ENCODE measurements at regions not wholly inside any gene's neighbourhood (a gene's known extent, or its start where the extent isn't known, plus 50 kb on each side); places are given as distances from the start of the nearest gene placed in this dataset.

DNA sequence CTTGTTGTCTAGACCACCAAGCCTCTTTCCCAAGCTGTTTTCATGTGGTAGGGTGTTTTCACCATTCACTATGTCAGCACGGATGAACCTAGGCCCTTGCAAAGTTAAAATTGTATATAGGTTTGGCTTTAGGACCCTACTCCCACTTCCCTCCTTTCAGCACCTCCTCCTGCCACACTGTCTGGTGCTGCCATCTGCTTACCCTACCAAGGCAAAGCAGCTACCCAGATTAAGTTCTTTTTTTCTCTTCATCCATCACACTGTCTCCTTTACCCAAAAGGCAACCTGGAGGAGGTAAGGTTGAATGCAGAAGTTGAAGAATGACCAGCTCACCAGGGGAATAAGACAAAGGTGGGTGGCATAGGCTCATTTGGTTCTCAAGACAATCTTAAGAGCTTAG, 184.0 kb downstream of the CDC5L start:
- intact Hi-C loops (cut with DNase I) = no loop called here
- no peaks in the 10 kb centered on the region for H3K27me3 ChIP-seq
- H3K36me3 ChIP-seq = no peaks in the 10 kb centered on the region
- 93 to 100% methylated on average over 1 of the region's 1 CpG for WGBS, 2 donors
- H3K27ac ChIP-seq = no peak overlapping the region
- H3K4me1 ChIP-seq = peaks cover 0 to 4% of the 10 kb centered on the region in 2 donors
- TF ChIP-seq, protein P1, sequence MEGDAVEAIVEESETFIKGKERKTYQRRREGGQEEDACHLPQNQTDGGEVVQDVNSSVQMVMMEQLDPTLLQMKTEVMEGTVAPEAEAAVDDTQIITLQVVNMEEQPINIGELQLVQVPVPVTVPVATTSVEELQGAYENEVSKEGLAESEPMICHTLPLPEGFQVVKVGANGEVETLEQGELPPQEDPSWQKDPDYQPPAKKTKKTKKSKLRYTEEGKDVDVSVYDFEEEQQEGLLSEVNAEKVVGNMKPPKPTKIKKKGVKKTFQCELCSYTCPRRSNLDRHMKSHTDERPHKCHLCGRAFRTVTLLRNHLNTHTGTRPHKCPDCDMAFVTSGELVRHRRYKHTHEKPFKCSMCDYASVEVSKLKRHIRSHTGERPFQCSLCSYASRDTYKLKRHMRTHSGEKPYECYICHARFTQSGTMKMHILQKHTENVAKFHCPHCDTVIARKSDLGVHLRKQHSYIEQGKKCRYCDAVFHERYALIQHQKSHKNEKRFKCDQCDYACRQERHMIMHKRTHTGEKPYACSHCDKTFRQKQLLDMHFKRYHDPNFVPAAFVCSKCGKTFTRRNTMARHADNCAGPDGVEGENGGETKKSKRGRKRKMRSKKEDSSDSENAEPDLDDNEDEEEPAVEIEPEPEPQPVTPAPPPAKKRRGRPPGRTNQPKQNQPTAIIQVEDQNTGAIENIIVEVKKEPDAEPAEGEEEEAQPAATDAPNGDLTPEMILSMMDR (IDR thresholded peaks at IDR 0.05) = no peak
- no peak for TF ChIP-seq POLR2A (IDR thresholded peaks at IDR 0.05)
- H3K9me3 ChIP-seq = no peaks in the 10 kb centered on the region
- no peak overlapping the region for H3K4me3 ChIP-seq (replicated peaks in 1 of 3)
- DNase-seq = no peak

DNA sequence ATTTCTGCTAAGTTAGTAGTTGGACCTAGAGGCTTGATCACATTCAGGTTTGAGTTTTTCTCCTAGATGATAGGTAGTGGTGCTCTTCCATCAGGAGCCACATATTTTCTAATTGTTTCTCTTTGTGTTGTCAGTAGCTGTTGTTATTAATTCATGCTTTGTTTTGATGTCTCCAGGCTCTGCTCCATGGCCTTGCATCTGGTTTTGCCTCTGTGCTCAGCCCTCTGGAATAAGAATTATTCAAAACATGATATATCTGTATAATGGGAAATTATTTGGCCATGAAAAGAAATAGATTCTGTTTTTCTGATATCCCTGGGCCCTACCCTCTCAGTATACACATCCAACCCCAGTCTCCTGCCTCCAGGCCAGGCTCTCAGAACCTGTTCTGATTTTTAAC, 184.8 kb downstream of the CDC5L start:
- intact Hi-C loops (cut with DNase I) = no loop called here
- Histone ChIP-seq H3K36me3 (no peaks in the 10 kb centered on the region), H3K9me3 (no peaks in the 10 kb centered on the region), H3K4me1 (peaks cover 0 to 4% of the 10 kb centered on the region in 2 donors), H3K4me3 (replicated peaks in 1 of 3) (no peak overlapping the region), H3K27me3 (no peaks in the 10 kb centered on the region), H3K27ac (no peak overlapping the region)
- TF ChIP-seq, protein P1 (IDR thresholded peaks at IDR 0.05) = no peak
- TF ChIP-seq POLR2A (IDR thresholded peaks at IDR 0.05) = no peak
- DNase-seq = no peak

DNA sequence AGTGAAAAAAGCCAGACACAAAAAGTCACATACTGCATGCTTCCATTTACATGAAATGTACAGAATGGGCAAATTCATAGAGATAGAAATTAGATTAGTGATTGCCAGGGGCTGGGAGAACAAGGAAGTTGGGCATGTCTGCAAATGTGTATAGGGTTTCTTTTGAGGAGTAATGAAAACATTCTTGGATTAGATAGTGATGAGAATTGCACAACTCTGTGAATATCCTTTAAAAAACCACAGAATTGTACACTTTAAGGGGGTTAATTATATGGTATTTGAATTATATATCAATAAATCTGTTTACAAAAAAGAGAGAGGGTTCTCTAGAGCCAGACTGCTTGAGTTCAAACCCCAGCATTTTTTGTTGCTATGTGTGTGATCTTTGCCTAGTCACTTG, 188.1 kb downstream of the CDC5L start:
- Histone ChIP-seq H3K36me3 (no peaks in the 10 kb centered on the region), H3K4me1 (peaks cover 7 to 9% of the 10 kb centered on the region in 2 donors), H3K4me3 (replicated peaks in 1 of 3) (no peak overlapping the region), H3K27ac (no peak overlapping the region), H3K9me3 (no peaks in the 10 kb centered on the region), H3K27me3 (no peaks in the 10 kb centered on the region)
- intact Hi-C loops (cut with DNase I) = no loop called here
- no peak for DNase-seq
- no peak for TF ChIP-seq POLR2A (IDR thresholded peaks at IDR 0.05)
- TF ChIP-seq, protein P1 (IDR thresholded peaks at IDR 0.05) = no peak

DNA sequence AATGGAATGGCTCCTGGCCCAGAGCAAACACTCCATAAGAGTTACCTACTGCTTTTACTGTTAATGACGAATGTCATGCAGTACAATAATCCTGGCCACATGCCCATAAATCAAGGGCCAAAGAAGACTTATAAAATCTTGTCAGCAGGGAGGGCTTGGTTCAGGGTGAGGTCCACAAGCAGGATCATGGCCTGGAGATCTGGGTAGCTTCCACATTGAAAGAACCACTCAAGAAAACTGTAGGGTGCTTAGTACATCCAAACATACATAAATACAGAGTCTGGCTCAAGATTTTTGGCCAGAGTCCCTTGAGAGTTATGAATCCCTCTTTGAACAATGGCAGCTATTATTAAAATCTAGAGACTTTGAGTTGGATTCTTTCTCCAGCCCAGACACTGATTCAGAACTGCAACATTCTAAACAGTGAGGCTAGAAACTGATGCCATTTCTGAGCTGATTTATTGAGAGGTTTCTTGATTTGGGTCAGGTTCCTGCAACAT, 188.7 kb downstream of the CDC5L start:
- DNase-seq = no peak
- 75 to 85% methylated on average over 1 of the region's 1 CpG for WGBS, 2 donors
- H3K27me3 ChIP-seq = no peaks in the 10 kb centered on the region
- no peak overlapping the region for H3K4me3 ChIP-seq (replicated peaks in 1 of 3)
- no peaks in the 10 kb centered on the region for H3K9me3 ChIP-seq
- intact Hi-C loops (cut with DNase I) = no loop called here
- no peak for TF ChIP-seq POLR2A (IDR thresholded peaks at IDR 0.05)
- no peak overlapping the region for H3K27ac ChIP-seq
- no peaks in the 10 kb centered on the region for H3K36me3 ChIP-seq
- peaks cover 7 to 9% of the 10 kb centered on the region in 2 donors for H3K4me1 ChIP-seq

DNA sequence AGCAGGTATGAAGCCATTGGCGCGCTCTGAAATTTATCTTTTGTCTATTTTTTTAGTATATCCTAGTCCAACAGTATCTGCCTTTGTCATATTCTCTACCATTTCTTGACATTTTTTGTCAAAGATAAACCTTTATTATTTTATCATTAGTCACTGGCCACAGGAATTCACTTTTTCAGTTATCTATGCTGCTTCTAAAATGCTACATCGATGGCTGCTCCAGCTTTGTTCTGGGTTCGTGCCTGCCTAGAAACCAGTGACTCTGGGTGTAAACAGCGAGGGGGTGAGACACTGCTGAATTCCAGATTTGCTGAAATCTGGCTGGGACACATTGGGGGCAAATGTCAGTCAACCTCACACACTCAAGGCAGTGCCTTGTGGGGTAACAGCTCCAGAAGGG, 193.4 kb downstream of the CDC5L start:
- Histone ChIP-seq H3K4me1 (peaks cover 7 to 9% of the 10 kb centered on the region in 2 donors), H3K27me3 (no peaks in the 10 kb centered on the region), H3K4me3 (replicated peaks in 1 of 3) (no peak overlapping the region), H3K27ac (no peak overlapping the region), H3K9me3 (no peaks in the 10 kb centered on the region), H3K36me3 (no peaks in the 10 kb centered on the region)
- intact Hi-C loops (cut with DNase I) = no loop called here
- no peak for DNase-seq
- TF ChIP-seq POLR2A (IDR thresholded peaks at IDR 0.05) = no peak
- TF ChIP-seq, protein P1 (IDR thresholded peaks at IDR 0.05) = no peak
- 77 to 80% methylated on average over 5 of the region's 5 CpGs for WGBS, 2 donors

DNA sequence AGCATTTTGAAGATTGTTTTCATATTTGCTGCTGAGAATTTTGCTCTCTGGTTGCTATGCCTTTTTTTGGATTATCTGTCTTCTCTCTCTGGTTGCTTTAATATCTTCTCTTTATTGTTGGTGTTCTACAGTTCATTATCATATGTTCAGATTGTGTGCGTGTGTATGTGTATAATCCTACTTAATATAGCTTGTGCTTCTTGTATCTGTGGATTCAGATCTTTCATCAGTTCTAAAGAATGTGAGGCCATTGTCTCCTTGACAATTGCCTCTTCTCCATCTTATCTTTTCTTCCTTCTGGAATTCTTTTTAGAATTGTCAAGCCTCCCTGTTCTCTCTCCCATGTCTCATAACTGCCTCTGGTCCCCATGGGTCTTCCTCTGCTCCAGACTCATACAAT, 195.4 kb downstream of the CDC5L start:
- no peaks in the 10 kb centered on the region for H3K9me3 ChIP-seq
- H3K27ac ChIP-seq = no peak overlapping the region
- no peaks in the 10 kb centered on the region for H3K36me3 ChIP-seq
- no peak overlapping the region for H3K4me3 ChIP-seq (replicated peaks in 1 of 3)
- no peak for TF ChIP-seq POLR2A (IDR thresholded peaks at IDR 0.05)
- TF ChIP-seq, protein P1 (IDR thresholded peaks at IDR 0.05) = no peak
- DNase-seq = no peak
- H3K4me1 ChIP-seq = peaks cover 7 to 9% of the 10 kb centered on the region in 2 donors
- no peaks in the 10 kb centered on the region for H3K27me3 ChIP-seq
- 90 to 96% methylated on average over 1 of the region's 1 CpG for WGBS, 2 donors
- intact Hi-C loops (cut with DNase I) = no loop called here
